GM23338 (cell line): ENCODE measurements at regions not wholly inside any gene's neighbourhood (a gene's known extent, or its start where the extent isn't known, plus 50 kb on each side); places are given as distances from the start of the nearest gene placed in this dataset.

Experiments
- CREB1 ChIP-seq: fragments of 250-450 bp; sonication (Bioruptor Pico); IDR thresholded peaks from 2 replicates; pipeline ENCODE4 v1.5.0; 2020; ENCODE audit warnings: low read depth, mild to moderate bottlenecking, moderate library complexity
- ETS1 ChIP-seq: IDR thresholded peaks from 2 replicates; pipeline ENCODE4 v1.6.1; 2016; ENCODE audit warnings: antibody characterized with exemption
- EZH2 ChIP-seq: fragments of 200-600 bp; sonication (generic); IDR thresholded peaks from one replicate; pipeline ENCODE4 v1.8.0; 2017; ENCODE audit warnings: antibody characterized with exemption, mild to moderate bottlenecking, low read depth; ENCODE audit not compliant: unreplicated experiment
- EZH2phosphoT487 ChIP-seq: fragments of 200-600 bp; sonication (generic); IDR thresholded peaks from one replicate; pipeline ENCODE4 v1.8.1; 2018; ENCODE audit warnings: antibody characterized with exemption; ENCODE audit not compliant: unreplicated experiment
- JUNB ChIP-seq: IDR thresholded peaks from one replicate; pipeline ENCODE4 v1.6.1; 2016; ENCODE audit warnings: antibody characterized with exemption; ENCODE audit not compliant: unreplicated experiment
- POLR2AphosphoS5 ChIP-seq: IDR thresholded peaks from 2 replicates; pipeline ENCODE4 v1.6.1; 2016; ENCODE audit warnings: antibody characterized with exemption, low read depth
- REST ChIP-seq: IDR thresholded peaks from one replicate; pipeline ENCODE4 v1.6.1; 2018; ENCODE audit warnings: antibody characterized with exemption; ENCODE audit not compliant: unreplicated experiment
- STAT1 ChIP-seq: IDR thresholded peaks from one replicate; pipeline ENCODE4 v1.6.1; 2016; ENCODE audit warnings: antibody characterized with exemption; ENCODE audit not compliant: unreplicated experiment
- ZNF114 ChIP-seq: fragments of 250-450 bp; sonication (Bioruptor Pico); IDR thresholded peaks from 2 replicates; pipeline ENCODE4 v1.5.0; 2020; ENCODE audit warnings: mild to moderate bottlenecking, moderate library complexity
- ZNF331 ChIP-seq: fragments of 250-450 bp; sonication (Bioruptor Pico); IDR thresholded peaks from 2 replicates; pipeline ENCODE4 v1.5.0; 2020; ENCODE audit warnings: low read depth, mild to moderate bottlenecking, moderate library complexity
- TF ChIP-seq, protein P1 (sequence below), 2 experiments: fragments of 200-600 bp in 1 of 2; sonication (generic) in 1 of 2; conservative IDR thresholded peaks; 2 replicates each; pipeline versions ENCODE4 v1.5.1 to v1.6.1; 2016 to 2017; ENCODE audit warnings: antibody characterized with exemption in 2 of 2, low read depth in 2 of 2, mild to moderate bottlenecking in 2 of 2, moderate library complexity in 1 of 2
- TF ChIP-seq, protein P2 (sequence below): fragments of 250-450 bp; sonication (Bioruptor Pico); IDR thresholded peaks from 2 replicates; pipeline ENCODE4 v1.5.0; 2020; ENCODE audit warnings: mild to moderate bottlenecking, moderate library complexity

GRCh38 chr18:22868831-22869230, 64.3 kb upstream of the RBBP8 start:
- TF ChIP-seq REST: no peak
- TF ChIP-seq, protein P1, sequence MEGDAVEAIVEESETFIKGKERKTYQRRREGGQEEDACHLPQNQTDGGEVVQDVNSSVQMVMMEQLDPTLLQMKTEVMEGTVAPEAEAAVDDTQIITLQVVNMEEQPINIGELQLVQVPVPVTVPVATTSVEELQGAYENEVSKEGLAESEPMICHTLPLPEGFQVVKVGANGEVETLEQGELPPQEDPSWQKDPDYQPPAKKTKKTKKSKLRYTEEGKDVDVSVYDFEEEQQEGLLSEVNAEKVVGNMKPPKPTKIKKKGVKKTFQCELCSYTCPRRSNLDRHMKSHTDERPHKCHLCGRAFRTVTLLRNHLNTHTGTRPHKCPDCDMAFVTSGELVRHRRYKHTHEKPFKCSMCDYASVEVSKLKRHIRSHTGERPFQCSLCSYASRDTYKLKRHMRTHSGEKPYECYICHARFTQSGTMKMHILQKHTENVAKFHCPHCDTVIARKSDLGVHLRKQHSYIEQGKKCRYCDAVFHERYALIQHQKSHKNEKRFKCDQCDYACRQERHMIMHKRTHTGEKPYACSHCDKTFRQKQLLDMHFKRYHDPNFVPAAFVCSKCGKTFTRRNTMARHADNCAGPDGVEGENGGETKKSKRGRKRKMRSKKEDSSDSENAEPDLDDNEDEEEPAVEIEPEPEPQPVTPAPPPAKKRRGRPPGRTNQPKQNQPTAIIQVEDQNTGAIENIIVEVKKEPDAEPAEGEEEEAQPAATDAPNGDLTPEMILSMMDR (conservative IDR thresholded peaks at IDR 0.05; ENCODE audit: low read depth in 2 of 2): no peak
- no peak for TF ChIP-seq ZNF114
- no peak for TF ChIP-seq EZH2
- TF ChIP-seq POLR2AphosphoS5: no peak
- TF ChIP-seq ZNF331 (CRISPR knock-in tag): no peak
- TF ChIP-seq, protein P2, sequence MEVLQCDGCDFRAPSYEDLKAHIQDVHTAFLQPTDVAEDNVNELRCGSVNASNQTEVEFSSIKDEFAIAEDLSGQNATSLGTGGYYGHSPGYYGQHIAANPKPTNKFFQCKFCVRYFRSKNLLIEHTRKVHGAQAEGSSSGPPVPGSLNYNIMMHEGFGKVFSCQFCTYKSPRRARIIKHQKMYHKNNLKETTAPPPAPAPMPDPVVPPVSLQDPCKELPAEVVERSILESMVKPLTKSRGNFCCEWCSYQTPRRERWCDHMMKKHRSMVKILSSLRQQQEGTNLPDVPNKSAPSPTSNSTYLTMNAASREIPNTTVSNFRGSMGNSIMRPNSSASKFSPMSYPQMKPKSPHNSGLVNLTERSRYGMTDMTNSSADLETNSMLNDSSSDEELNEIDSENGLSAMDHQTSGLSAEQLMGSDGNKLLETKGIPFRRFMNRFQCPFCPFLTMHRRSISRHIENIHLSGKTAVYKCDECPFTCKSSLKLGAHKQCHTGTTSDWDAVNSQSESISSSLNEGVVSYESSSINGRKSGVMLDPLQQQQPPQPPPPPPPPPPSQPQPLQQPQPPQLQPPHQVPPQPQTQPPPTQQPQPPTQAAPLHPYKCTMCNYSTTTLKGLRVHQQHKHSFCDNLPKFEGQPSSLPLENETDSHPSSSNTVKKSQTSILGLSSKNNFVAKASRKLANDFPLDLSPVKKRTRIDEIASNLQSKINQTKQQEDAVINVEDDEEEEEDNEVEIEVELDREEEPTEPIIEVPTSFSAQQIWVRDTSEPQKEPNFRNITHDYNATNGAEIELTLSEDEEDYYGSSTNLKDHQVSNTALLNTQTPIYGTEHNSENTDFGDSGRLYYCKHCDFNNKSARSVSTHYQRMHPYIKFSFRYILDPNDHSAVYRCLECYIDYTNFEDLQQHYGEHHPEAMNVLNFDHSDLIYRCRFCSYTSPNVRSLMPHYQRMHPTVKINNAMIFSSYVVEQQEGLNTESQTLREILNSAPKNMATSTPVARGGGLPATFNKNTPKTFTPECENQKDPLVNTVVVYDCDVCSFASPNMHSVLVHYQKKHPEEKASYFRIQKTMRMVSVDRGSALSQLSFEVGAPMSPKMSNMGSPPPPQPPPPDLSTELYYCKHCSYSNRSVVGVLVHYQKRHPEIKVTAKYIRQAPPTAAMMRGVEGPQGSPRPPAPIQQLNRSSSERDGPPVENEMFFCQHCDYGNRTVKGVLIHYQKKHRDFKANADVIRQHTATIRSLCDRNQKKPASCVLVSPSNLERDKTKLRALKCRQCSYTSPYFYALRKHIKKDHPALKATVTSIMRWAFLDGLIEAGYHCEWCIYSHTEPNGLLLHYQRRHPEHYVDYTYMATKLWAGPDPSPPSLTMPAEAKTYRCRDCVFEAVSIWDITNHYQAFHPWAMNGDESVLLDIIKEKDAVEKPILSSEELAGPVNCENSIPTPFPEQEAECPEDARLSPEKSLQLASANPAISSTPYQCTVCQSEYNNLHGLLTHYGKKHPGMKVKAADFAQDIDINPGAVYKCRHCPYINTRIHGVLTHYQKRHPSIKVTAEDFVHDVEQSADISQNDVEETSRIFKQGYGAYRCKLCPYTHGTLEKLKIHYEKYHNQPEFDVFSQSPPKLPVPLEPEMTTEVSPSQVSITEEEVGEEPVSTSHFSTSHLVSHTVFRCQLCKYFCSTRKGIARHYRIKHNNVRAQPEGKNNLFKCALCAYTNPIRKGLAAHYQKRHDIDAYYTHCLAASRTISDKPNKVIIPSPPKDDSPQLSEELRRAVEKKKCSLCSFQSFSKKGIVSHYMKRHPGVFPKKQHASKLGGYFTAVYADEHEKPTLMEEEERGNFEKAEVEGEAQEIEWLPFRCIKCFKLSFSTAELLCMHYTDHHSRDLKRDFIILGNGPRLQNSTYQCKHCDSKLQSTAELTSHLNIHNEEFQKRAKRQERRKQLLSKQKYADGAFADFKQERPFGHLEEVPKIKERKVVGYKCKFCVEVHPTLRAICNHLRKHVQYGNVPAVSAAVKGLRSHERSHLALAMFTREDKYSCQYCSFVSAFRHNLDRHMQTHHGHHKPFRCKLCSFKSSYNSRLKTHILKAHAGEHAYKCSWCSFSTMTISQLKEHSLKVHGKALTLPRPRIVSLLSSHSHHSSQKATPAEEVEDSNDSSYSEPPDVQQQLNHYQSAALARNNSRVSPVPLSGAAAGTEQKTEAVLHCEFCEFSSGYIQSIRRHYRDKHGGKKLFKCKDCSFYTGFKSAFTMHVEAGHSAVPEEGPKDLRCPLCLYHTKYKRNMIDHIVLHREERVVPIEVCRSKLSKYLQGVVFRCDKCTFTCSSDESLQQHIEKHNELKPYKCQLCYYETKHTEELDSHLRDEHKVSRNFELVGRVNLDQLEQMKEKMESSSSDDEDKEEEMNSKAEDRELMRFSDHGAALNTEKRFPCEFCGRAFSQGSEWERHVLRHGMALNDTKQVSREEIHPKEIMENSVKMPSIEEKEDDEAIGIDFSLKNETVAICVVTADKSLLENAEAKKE (CRISPR knock-in tag): no peak
- no peak for TF ChIP-seq EZH2phosphoT487
- no peak for TF ChIP-seq CREB1 (CRISPR knock-in tag)
- TF ChIP-seq JUNB: no peak
- TF ChIP-seq ETS1: no peak
- no peak for TF ChIP-seq STAT1
